ENCODE measurements at regions not wholly inside any gene's neighbourhood (a gene's known extent, or its start where the extent isn't known, plus 50 kb on each side); places are given as distances from the start of the nearest gene placed in this dataset.

DNA sequence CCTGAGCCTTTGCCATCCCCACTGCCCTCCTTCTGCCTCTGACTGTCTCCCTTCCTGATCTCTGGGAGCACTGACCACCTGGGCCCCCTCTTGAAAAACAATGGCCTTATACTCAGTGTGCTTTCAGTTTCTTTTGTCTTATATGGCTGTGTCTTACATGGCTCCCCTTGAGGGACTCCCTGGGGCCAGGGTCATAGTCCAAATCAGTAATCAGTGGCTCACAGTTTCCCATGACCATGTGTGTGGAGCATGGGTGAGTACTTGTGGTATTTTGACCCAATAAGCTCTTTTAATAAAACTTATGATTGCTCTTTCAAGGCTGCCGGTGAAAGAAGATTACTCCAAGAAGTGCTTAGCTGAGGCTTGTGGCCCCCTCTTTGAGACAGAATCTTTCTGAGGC is 62.4 kb upstream of the PCBD1 start:
- H3K27ac ChIP-seq, result no peak overlapping the region
- TF ChIP-seq, protein P1, sequence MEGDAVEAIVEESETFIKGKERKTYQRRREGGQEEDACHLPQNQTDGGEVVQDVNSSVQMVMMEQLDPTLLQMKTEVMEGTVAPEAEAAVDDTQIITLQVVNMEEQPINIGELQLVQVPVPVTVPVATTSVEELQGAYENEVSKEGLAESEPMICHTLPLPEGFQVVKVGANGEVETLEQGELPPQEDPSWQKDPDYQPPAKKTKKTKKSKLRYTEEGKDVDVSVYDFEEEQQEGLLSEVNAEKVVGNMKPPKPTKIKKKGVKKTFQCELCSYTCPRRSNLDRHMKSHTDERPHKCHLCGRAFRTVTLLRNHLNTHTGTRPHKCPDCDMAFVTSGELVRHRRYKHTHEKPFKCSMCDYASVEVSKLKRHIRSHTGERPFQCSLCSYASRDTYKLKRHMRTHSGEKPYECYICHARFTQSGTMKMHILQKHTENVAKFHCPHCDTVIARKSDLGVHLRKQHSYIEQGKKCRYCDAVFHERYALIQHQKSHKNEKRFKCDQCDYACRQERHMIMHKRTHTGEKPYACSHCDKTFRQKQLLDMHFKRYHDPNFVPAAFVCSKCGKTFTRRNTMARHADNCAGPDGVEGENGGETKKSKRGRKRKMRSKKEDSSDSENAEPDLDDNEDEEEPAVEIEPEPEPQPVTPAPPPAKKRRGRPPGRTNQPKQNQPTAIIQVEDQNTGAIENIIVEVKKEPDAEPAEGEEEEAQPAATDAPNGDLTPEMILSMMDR (conservative IDR thresholded peaks at IDR 0.05), result no peak

DNA sequence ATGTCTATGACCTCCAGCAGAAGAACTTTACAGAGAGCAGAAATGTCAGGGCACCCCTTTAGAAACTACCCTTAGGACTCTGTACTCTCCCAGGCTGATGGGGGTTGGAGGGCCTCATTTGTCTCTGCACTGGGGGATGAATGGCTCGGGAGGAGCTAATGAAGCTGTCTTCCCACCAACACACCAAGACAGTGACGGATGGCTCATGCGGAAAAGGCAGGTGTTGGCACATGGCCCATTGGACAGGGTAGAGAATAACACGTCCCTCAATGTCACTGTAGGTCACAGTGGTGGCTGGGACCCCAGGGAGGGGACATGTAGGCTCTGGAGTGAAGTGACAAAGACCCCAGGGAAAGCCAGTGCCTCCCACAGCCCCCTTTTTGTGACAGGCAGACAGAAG is 64.0 kb upstream of the PCBD1 start:
- TF ChIP-seq, protein P1 (conservative IDR thresholded peaks at IDR 0.05), result no peak

DNA sequence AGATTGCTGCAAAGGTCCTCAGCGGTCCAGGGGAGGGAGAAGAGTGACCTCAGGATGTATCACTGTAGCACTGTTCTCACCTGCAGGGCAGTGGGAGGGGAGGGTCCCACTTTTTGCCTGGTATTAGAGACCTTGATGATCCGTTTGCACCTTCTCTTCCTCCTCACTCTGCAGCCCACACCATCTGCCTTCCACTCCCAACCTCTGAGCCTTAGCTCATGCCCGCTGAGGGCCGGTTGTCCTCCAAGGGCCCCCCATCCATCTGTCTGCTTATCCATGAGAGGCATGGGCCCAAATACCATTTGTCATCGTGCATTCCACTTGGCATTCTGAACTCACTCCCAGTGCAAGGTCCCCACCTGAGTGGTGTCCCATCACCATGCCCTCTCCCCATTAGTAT is 64.6 kb upstream of the PCBD1 start:
- TF ChIP-seq, protein P1 (conservative IDR thresholded peaks at IDR 0.05), result no peak
- H3K27ac ChIP-seq, result no peak overlapping the region

More for the DNA sequence above, 64.0 kb upstream of the PCBD1 start:
- no peak overlapping the region for H3K27ac ChIP-seq

DNA sequence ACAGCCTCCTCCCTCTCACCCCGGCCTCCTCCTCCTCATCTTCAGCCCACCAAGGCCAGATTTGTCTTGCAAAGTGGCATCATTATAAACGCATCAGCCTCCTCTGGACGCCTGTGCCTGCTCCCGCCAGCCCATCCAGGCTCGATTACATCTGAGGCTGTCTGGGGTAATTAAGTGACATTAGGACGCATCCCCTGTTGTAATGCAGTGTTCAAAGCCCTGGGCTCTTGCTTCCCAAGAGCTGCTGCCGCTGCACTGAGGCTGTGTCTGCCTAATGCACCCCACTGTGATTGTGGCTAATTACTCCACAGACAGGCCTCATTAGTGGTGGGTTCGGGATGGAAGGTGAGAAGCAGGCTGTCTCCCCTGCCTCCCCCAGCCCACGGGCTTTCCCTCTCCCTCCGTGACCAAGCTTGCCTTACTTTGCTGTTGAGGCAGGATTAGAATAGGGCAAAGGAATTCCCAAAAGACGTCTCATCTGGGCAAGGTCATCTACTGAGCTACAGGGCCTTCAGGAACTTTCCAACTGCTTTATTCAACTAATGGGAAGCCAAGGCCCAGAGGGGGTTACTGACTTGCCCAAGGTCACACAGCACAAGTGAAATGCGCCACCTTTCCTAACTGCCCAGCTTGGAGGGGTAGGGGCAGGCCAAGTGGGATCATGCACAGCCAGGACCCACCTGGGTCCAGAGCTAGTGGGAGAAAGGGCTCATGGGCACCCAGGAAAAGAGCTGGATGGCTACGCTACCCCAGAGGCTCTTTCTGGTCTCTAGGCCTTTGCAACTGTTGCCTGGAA is 66.2 kb upstream of the PCBD1 start:
- TF ChIP-seq, protein P1 (conservative IDR thresholded peaks at IDR 0.05), result no peak
- no peak overlapping the region for H3K27ac ChIP-seq

DNA sequence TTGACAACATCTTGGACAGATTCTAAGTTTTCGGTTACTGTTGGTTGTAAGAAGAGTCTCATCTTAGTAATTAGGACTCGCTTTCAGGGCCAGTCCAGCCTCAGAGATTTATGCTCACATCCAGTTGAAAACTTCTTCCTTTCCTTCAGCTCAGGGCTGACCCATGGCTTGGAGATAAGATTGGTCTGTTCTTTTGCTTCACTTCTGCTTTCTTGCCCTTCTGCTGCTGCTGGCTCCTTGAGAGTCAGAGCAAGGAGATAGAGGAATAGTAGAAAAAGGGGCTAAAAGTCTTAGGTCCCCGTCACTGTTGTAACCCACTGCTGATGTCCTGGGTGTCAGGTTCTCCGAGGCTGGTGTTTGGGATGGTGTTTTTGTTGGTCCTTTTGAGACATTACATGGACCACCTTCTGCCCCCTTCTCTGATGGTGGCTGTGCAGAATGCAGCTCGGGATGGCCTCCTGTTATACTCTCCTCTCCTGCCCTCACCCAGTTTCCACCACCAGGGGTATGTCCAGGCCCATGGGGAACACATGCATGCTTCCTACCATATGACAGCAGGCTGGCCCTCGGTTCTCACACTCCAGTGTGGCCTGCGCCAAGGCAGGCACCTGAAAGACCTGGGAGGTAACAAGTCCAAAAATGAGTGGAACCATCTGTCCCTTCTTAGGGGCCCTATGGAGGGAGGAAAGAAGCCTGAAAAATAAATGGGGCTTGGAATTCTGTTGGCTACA is 67.8 kb upstream of the PCBD1 start:
- TF ChIP-seq, protein P1 (conservative IDR thresholded peaks at IDR 0.05), result no peak
- no peak overlapping the region for H3K27ac ChIP-seq

DNA sequence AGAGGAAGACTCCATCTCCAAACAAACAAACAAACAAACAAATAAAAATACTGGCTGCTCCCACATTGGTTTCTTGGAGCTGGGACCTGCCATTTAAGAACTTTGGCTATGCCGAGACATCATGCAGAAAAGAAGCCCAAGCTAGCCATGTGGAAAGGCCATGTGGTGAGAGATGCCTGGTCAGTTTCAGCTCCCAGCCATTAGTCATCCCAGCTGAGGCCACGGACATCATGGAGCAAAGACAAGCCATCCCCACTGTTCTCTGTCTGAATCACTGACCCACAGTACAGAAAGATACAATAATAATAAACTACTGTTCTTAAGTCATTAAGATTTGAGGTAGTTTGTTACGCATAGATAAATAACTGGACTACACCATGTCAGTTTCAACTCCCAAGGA is 70.0 kb upstream of the PCBD1 start:
- no peak overlapping the region for H3K27ac ChIP-seq
- TF ChIP-seq, protein P1 (conservative IDR thresholded peaks at IDR 0.05), result no peak

DNA sequence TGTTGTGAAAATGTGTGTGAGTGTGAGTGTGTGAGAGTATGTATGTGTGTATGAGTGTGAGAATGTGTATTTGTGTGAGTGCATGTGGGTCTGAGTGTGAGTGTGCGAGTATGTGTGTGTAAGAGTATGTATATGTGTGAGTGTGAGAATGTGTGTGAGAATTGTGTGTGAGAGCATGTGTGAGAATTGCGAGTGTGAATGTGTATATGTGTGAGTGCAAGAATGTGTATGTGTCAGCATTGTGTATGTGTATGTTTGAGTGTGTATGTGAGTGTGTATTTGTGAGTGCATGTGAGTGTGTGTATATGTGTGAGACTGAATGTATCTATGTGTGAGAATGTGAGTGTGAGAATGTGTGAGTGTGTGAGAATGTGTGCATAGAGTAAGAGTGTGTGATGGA is 72.0 kb upstream of the PCBD1 start:
- no peak overlapping the region for H3K27ac ChIP-seq
- TF ChIP-seq, protein P1 (conservative IDR thresholded peaks at IDR 0.05), result no peak
